Activated T-cell treated with anti-CD3 and anti-CD28 coated beads, Interleukin-2, amount 50 U/mL, for 4 hours (primary cell): ENCODE measurements at regions not wholly inside any gene's neighbourhood (a gene's known extent, or its start where the extent isn't known, plus 50 kb on each side); places are given as distances from the start of the nearest gene placed in this dataset.

Experiments
- ATAC-seq, 2 donors: fragments of 200-7000 bp; cut with Tn5 transposase; one replicate each; pipeline ENCODE4 v1.10.0; 2021
- DNase-seq: peaks from one replicate; pipeline ENCODE4 v3.0.0-alpha.2; 2020
- H3K27me3 Mint-ChIP-seq: one replicate; pipeline ENCODE4 v1.8.0; 2021; ENCODE audit warnings: low read depth, mixed read lengths
- H3K36me3 Mint-ChIP-seq: one replicate; pipeline ENCODE4 v1.8.0; 2022; ENCODE audit warnings: mixed read lengths; ENCODE audit not compliant: insufficient read depth
- H3K4me1 Mint-ChIP-seq: one replicate; pipeline ENCODE4 v1.8.0; 2021; ENCODE audit warnings: low read depth, mixed read lengths
- H3K4me3 Mint-ChIP-seq: one replicate; pipeline ENCODE4 v1.8.0; 2021; ENCODE audit warnings: mild to moderate bottlenecking, moderate library complexity, mixed read lengths
- H3K9me3 Mint-ChIP-seq: one replicate; pipeline ENCODE4 v1.8.0; 2021; ENCODE audit warnings: mixed read lengths

GRCh38 chr3:22627993-22628499 lies 575.1 kb upstream of the UBE2E2 start:
- no peaks in the 10 kb centered on the region for H3K4me1 Mint-ChIP-seq
- DNase-seq (no peak), ATAC-seq (no peak)
- no peaks in the 10 kb centered on the region for H3K36me3 Mint-ChIP-seq
- H3K27me3 Mint-ChIP-seq: no peaks in the 10 kb centered on the region
- no peak overlapping the region for H3K4me3 Mint-ChIP-seq
- H3K9me3 Mint-ChIP-seq: peaks cover 16% of the 10 kb centered on the region

DNA sequence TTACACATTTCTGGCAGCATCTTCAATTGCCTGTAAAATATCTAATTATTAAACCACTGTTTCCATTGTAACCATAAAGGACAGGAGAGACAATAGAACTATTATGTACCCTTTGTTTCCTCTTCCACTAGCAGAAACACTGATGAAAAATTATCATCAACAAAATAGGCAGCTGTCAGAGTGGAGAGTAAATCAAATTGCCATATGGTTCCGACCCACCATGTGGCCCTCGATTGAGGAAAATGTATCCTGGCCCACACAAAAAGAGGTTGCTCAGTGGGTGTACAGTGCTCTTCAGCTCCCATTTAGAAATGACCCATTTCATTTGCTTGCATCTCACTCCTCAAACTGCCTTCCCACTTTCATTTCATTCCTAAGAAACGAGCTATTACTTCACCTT lies 570.6 kb upstream of the UBE2E2 start:
- H3K9me3 Mint-ChIP-seq: peaks cover 7% of the 10 kb centered on the region
- ATAC-seq: no peak
- H3K27me3 Mint-ChIP-seq: no peaks in the 10 kb centered on the region
- H3K36me3 Mint-ChIP-seq: no peaks in the 10 kb centered on the region
- DNase-seq: no peak
- no peak overlapping the region for H3K4me3 Mint-ChIP-seq
- no peaks in the 10 kb centered on the region for H3K4me1 Mint-ChIP-seq

DNA sequence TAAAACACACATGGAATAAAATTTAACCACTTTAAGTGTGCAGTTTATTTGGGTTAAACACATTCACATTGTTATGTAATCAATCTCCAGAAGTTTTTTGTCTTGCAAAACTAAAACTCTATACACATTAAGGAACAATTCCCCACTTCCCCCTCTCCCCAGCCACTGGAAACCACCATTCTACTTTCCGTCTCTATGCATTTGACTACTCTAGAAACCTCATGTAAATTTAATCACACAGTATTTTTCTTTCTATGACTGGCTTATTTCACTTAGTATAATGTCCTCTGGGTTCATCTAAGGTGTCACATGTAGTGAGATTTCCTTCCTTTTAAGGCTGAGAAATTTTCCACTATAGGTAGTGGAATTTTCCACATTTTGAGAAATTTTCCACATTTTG lies 568.7 kb upstream of the UBE2E2 start:
- Mint-ChIP-seq H3K27me3 (no peaks in the 10 kb centered on the region), H3K9me3 (peaks cover 18% of the 10 kb centered on the region), H3K36me3 (no peaks in the 10 kb centered on the region), H3K4me1 (no peaks in the 10 kb centered on the region), H3K4me3 (no peak overlapping the region)
- no peak for ATAC-seq
- no peak for DNase-seq

DNA sequence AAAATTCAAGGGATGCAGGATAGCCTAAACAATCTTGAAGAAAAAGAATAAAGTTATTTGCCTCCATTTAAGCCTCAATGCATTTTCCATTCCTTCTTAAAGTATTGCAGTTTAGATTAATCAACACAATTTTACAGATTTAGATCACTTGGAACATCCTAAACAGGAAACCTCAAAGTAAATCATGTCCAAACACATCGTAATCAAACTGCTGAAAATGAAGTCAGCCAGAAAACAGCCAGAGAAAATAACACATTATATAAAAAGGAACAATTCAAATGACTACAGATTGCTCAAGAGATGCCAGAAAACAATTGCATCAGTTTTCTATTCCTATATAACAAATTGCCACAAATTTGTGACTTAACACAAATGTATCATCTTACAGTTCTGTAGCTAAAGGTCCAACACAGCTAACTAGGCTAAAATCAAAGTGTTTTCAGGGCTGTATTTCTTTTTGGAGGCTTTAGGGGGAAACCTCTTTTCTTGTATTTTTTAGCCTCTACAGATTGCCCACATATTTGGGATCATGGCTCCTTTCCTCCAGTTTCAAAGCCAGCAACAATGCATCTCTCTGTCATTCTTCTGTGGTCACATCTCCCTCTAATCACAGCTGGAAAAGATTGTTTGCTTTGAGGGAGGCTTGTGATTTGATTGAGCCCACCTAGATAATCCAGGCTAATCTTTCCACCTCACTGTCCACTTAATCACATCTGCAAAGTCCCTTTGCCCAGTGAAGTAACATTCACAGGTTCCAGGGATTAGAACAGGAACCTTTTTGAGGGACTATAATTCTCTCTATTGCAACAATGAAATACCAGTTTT lies 543.3 kb upstream of the UBE2E2 start:
- Mint-ChIP-seq H3K4me3 (no peak overlapping the region), H3K36me3 (no peaks in the 10 kb centered on the region), H3K9me3 (peaks cover 19% of the 10 kb centered on the region), H3K27me3 (no peaks in the 10 kb centered on the region), H3K4me1 (no peaks in the 10 kb centered on the region)
- DNase-seq (no peak), ATAC-seq (no peak)

DNA sequence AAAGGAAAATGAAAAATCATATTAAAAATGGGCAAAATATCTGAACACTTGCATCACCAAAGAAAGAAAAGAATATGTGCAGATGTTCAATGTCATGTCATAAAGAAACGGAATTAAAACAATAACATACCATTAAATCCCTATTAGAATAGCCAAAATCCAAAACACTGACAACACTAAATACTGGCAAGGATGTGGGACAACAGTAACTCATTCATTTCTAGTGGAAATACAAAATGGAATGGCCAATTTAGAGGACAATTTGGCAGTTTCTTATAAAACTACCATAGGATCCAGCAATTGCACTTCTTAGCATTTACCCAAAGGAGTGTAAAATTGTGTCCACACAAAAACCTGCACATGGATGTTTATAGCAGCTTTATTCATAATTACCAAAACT lies 542.5 kb upstream of the UBE2E2 start:
- DNase-seq (no peak), ATAC-seq (no peak)
- Mint-ChIP-seq H3K27me3 (no peaks in the 10 kb centered on the region), H3K4me3 (no peak overlapping the region), H3K36me3 (no peaks in the 10 kb centered on the region), H3K9me3 (peaks cover 18% of the 10 kb centered on the region), H3K4me1 (no peaks in the 10 kb centered on the region)

- no peaks in the 10 kb centered on the region for H3K4me1 Mint-ChIP-seq
- no peaks in the 10 kb centered on the region for H3K27me3 Mint-ChIP-seq
- ATAC-seq (no peak), DNase-seq (no peak)
- H3K4me3 Mint-ChIP-seq: no peak overlapping the region
- H3K9me3 Mint-ChIP-seq: peaks cover 13% of the 10 kb centered on the region
- no peaks in the 10 kb centered on the region for H3K36me3 Mint-ChIP-seq
Measured at GRCh38 chr3:22661121-22661700, 541.9 kb upstream of the UBE2E2 start.

GRCh38 chr3:22665528-22665927 lies 537.6 kb upstream of the UBE2E2 start:
- peaks cover 3% of the 10 kb centered on the region for H3K9me3 Mint-ChIP-seq
- no peaks in the 10 kb centered on the region for H3K4me1 Mint-ChIP-seq
- DNase-seq (no peak), ATAC-seq (no peak)
- no peaks in the 10 kb centered on the region for H3K36me3 Mint-ChIP-seq
- no peak overlapping the region for H3K4me3 Mint-ChIP-seq
- H3K27me3 Mint-ChIP-seq: no peaks in the 10 kb centered on the region

DNA sequence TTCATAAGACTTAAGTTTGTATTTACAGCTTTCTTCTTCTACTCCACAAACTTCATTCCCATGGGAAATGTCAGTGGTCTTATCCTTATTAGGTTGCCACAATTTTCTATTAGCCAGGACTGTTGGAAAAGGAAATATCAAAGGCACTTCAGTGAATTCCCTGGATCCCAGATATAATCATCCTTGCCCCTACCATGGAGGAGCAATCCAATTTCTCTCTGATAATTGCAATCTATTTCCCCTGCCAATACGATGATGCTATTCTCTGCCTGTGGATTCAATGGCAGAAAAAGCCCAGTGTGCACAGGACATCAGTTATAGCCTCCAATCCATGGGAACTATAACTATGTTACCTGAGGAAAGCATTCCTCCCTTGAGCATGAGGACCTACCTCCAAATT lies 536.4 kb upstream of the UBE2E2 start:
- DNase-seq: no peak

GRCh38 chr3:22671848-22672247 lies 531.3 kb upstream of the UBE2E2 start:
- H3K36me3 Mint-ChIP-seq: no peaks in the 10 kb centered on the region
- no peaks in the 10 kb centered on the region for H3K4me1 Mint-ChIP-seq
- H3K9me3 Mint-ChIP-seq: peaks cover 9% of the 10 kb centered on the region
- DNase-seq: no peak
- no peak overlapping the region for H3K4me3 Mint-ChIP-seq
- H3K27me3 Mint-ChIP-seq: no peaks in the 10 kb centered on the region
- no peak for ATAC-seq

More for the DNA sequence above, 536.4 kb upstream of the UBE2E2 start:
- Mint-ChIP-seq H3K4me1 (no peaks in the 10 kb centered on the region), H3K9me3 (peaks cover 3% of the 10 kb centered on the region), H3K4me3 (no peak overlapping the region), H3K36me3 (no peaks in the 10 kb centered on the region), H3K27me3 (no peaks in the 10 kb centered on the region)
- no peak for ATAC-seq

GRCh38 chr3:22684739-22685138 lies 518.4 kb upstream of the UBE2E2 start:
- Mint-ChIP-seq H3K36me3 (no peaks in the 10 kb centered on the region), H3K4me1 (no peaks in the 10 kb centered on the region), H3K4me3 (no peak overlapping the region), H3K9me3 (peaks cover 13% of the 10 kb centered on the region), H3K27me3 (peaks cover 2% of the 10 kb centered on the region)
- DNase-seq (no peak), ATAC-seq (no peak)

GRCh38 chr3:22685597-22685996 lies 517.5 kb upstream of the UBE2E2 start:
- DNase-seq: no peak
- peaks cover 14% of the 10 kb centered on the region for H3K9me3 Mint-ChIP-seq

GRCh38 chr3:22691407-22691806 lies 511.7 kb upstream of the UBE2E2 start:
- H3K36me3 Mint-ChIP-seq: no peaks in the 10 kb centered on the region
- H3K4me1 Mint-ChIP-seq: no peaks in the 10 kb centered on the region
- peaks cover 4% of the 10 kb centered on the region for H3K9me3 Mint-ChIP-seq
- ATAC-seq: no peak
- DNase-seq: no peak
- H3K27me3 Mint-ChIP-seq: no peaks in the 10 kb centered on the region
- H3K4me3 Mint-ChIP-seq: no peak overlapping the region

More at GRCh38 chr3:22685597-22685996, 517.5 kb upstream of the UBE2E2 start:
- ATAC-seq: no peak
- Mint-ChIP-seq H3K4me1 (no peaks in the 10 kb centered on the region), H3K4me3 (no peak overlapping the region), H3K36me3 (no peaks in the 10 kb centered on the region), H3K27me3 (no peaks in the 10 kb centered on the region)

GRCh38 chr3:22691856-22692628 lies 511.1 kb upstream of the UBE2E2 start:
- Mint-ChIP-seq H3K27me3 (no peaks in the 10 kb centered on the region), H3K36me3 (no peaks in the 10 kb centered on the region), H3K4me3 (no peak overlapping the region), H3K9me3 (peaks cover 4% of the 10 kb centered on the region), H3K4me1 (no peaks in the 10 kb centered on the region)
- DNase-seq: no peak
- no peak for ATAC-seq

- H3K9me3 Mint-ChIP-seq: peaks cover 5% of the 10 kb centered on the region
- no peaks in the 10 kb centered on the region for H3K4me1 Mint-ChIP-seq
- H3K4me3 Mint-ChIP-seq: no peak overlapping the region
- H3K27me3 Mint-ChIP-seq: no peaks in the 10 kb centered on the region
- DNase-seq (no peak), ATAC-seq (no peak)
- H3K36me3 Mint-ChIP-seq: no peaks in the 10 kb centered on the region
Measured at GRCh38 chr3:22700876-22701275, 502.3 kb upstream of the UBE2E2 start.
